ENCODE measurements at regions not wholly inside any gene's neighbourhood (a gene's known extent, or its start where the extent isn't known, plus 50 kb on each side); places are given as distances from the start of the nearest gene placed in this dataset.

- no peaks in the 10 kb centered on the region for H3K36me3 ChIP-seq (ENCODE audit: control insufficient read depth, insufficient read depth, low read length)
- ChIA-PET CTCF (no interaction called here), POLR2A (ENCODE audit: unreplicated experiment) (no interaction called here)
- BruUV-seq (replicated peaks), result no TSS peak
- no peak overlapping the region for H3K27ac ChIP-seq (ENCODE audit: insufficient read depth, low read length)
- peaks cover 10% of the 10 kb centered on the region; the same call in 1 of the 2 replicates for H3K9me3 ChIP-seq (ENCODE audit: control insufficient read depth, insufficient read depth, low read length)
- intact Hi-C loops (cut with micrococcal nuclease) (no loop called here), in situ Hi-C loops (cut with MboI; ENCODE audit: low sequenced_read_pairs) (no loop called here), dilution Hi-C loops (cut with HindIII; ENCODE audit: low sequenced_read_pairs, unreplicated experiment) (no loop called here)
- no peak overlapping the region for H3K18ac ChIP-seq (ENCODE audit: low read depth, low read length)
- no peaks in the 10 kb centered on the region for H4K20me1 ChIP-seq (ENCODE audit: insufficient read depth, low read length)
- H2AK9ac ChIP-seq (replicated peaks; ENCODE audit: low read depth, low read length, poor library complexity), result no peak overlapping the region
- H4K8ac ChIP-seq (ENCODE audit: low read depth in 2 of 2, low read length in 2 of 2), result no peak overlapping the region
- H3K9me1 ChIP-seq (ENCODE audit: insufficient read depth, low read length), result no peaks in the 10 kb centered on the region
- no peak overlapping the region for H4K91ac ChIP-seq (ENCODE audit: insufficient read depth, low read depth, low read length)
- H2BK120ac ChIP-seq (ENCODE audit: low read depth, low read length), result no peak overlapping the region
- WGBS, 2 experiments (ENCODE audit: extremely low coverage in 2 of 2, insufficient read length in 1 of 2), result no CpG with 5 or more reads among the region's 6 CpGs
- TF ChIP-seq BHLHE40 (IDR thresholded peaks at IDR 0.05; ENCODE audit: low read depth, low read length) (no peak), NFE2L2 (IDR thresholded peaks at IDR 0.05; ENCODE audit: low read depth, low read length) (no peak), MXI1 (IDR thresholded peaks at IDR 0.05; ENCODE audit: borderline replicate concordance, low read depth, low read length) (no peak), POLR2A (IDR thresholded peaks at IDR 0.05; ENCODE audit: low read depth, low read length) (no peak), CTCF (conservative IDR thresholded peaks at IDR 0.05; ENCODE audit: low read depth, low read length) (no peak), SMC3 (IDR thresholded peaks at IDR 0.05; ENCODE audit: low read depth, low read length) (no peak), ELK1 (IDR thresholded peaks at IDR 0.05; ENCODE audit: borderline replicate concordance, low read depth, low read length) (no peak), MAFK (IDR thresholded peaks at IDR 0.05; ENCODE audit: low read depth, low read length) (no peak), RFX5 (IDR thresholded peaks at IDR 0.05; ENCODE audit: low read depth, low read length) (no peak)
- no peaks in the 10 kb centered on the region for H3K79me1 ChIP-seq (ENCODE audit: low read depth in 1 of 2, low read length in 2 of 2)
- H3K4me2 ChIP-seq (ENCODE audit: low read depth, low read length), result no peak overlapping the region
- no peak overlapping the region for H2BK5ac ChIP-seq (ENCODE audit: low read depth, low read length, poor library complexity, severe bottlenecking)
- no peak overlapping the region for H3K9ac ChIP-seq (ENCODE audit: low read depth, low read length)
- no peak overlapping the region for H2AK5ac ChIP-seq (ENCODE audit: low read depth, low read length)
- H3K14ac ChIP-seq (replicated peaks; ENCODE audit: low read depth, low read length), result no peak overlapping the region
- H2BK15ac ChIP-seq (ENCODE audit: low read depth, low read length), result no peak overlapping the region
- no peak overlapping the region for H3K4ac ChIP-seq (ENCODE audit: low read depth, low read length)
- H2AFZ ChIP-seq (replicated peaks; ENCODE audit: low read length, poor library complexity), result no peak overlapping the region
- ATAC-seq (ENCODE audit: low read depth) (no peak), DNase-seq (no peak)
- no peak overlapping the region for H3K56ac ChIP-seq (ENCODE audit: extremely low read depth, insufficient read depth, low read length)
- no peak overlapping the region for H3K23ac ChIP-seq (ENCODE audit: low read depth, low read length)
- H4K5ac ChIP-seq (ENCODE audit: low read depth, low read length), result no peak overlapping the region
- no peak overlapping the region for H2BK20ac ChIP-seq (ENCODE audit: low read depth, low read length)
- H3K27me3 ChIP-seq (ENCODE audit: control insufficient read depth, insufficient read depth, low read length), result no peaks in the 10 kb centered on the region
- H3K4me1 ChIP-seq (ENCODE audit: control insufficient read depth, insufficient read depth, low read length), result no peaks in the 10 kb centered on the region
- H3K4me3 ChIP-seq (ENCODE audit: insufficient read depth, low read depth, low read length), result no peak overlapping the region
These were observed 624.4 kb upstream of the RORB start for GRCh38 chr9:73872701-73873100.

Data from IMR-90 (cell line).